ENCODE measurements at regions not wholly inside any gene's neighbourhood (a gene's known extent, or its start where the extent isn't known, plus 50 kb on each side); places are given as distances from the start of the nearest gene placed in this dataset.

DNA sequence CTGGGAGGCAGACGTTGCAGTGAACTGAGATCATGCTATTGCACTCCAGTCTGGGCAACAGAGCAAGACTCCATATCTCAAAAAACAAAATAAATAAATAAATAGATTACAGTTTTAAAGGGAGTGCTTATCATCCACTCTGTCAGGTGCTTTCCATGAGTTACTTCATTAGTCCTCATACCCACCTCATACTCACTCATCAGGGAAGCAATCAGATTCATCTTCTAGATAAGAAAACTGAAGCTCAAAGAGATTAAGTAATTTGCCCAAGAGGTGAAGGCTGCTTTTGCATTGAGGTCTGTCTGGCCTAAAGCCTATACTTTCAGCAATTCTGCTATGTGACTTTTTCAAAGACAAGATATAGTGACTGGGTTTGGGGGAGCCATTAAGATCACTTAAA is 101.0 kb downstream of the RASSF10 start:
- DNase-seq (ENCODE audit: low spot score): no peak
- intact Hi-C loops (cut with micrococcal nuclease): no loop called here
- Mint-ChIP-seq H3K4me1 (ENCODE audit: low read depth) (no peaks in the 10 kb centered on the region), H3K27me3 (ENCODE audit: low read depth) (peaks cover 10% of the 10 kb centered on the region), H3K36me3 (ENCODE audit: low read depth) (no peaks in the 10 kb centered on the region), H3K9me3 (peaks cover 4% of the 10 kb centered on the region), H3K4me3 (ENCODE audit: low read depth) (no peak overlapping the region), H3K27ac (no peak overlapping the region)

DNA sequence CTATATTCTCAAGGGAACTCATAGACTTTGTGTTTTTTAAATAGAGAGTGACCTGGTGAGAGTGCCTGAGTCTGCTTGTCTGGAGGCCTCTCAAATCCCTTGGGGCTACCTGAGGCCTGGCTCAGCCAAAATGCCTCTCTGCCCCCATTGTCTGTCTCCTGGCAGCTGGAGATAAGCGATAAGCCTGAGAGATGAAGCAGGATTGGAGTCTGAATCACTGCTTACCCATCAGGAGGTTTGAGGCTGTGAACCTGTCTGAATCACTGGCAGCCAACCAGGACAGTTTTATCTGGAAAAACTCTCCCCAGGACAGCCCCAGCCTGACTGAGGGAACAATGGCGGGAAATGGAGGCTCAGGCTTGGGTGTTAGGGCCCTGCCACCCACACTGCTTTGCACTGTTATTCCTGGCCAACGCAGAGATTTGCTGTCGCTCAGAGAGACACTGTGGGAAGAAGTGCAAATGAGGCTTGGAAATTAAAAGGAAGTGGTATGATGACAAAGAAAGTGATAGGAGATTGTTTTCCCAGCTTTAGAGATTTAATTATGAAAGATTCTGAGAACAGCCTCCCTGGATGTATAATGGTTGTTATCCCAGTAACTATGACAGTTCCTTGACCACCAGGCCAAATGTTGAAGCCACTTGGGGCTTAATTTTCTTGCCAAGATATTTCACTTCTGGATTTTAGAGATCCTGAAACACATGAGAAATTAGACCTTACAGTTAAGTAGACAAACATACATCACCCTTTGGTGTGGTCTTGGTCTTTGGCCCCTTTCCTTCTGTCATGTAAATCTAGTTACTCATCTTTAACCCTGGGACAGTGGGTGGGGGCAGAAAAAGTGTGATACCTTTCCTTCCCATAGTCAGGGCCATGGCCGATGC is 102.1 kb downstream of the RASSF10 start:
- intact Hi-C loops (cut with micrococcal nuclease): no loop called here
- no peak for DNase-seq (ENCODE audit: low spot score)
- Mint-ChIP-seq H3K27ac (no peak overlapping the region), H3K4me1 (ENCODE audit: low read depth) (no peaks in the 10 kb centered on the region), H3K9me3 (peaks cover 4% of the 10 kb centered on the region), H3K27me3 (ENCODE audit: low read depth) (peaks cover 5% of the 10 kb centered on the region), H3K36me3 (ENCODE audit: low read depth) (no peaks in the 10 kb centered on the region), H3K4me3 (ENCODE audit: low read depth) (no peak overlapping the region)

DNA sequence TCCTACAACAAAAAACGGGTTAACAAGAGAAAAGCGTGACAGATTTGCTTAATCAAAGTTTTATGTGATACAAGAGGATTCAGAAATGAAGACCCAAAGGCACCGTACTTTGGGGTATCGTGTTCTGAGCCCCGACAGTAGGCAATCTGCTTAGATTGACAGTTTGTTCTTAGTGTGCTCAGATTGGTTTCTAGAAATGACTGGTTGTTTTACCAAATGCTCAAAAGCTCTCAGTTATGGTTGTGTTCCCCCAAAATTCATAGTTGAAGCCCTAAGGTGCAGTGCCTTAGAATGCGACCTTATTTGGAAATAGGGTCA is 102.7 kb downstream of the RASSF10 start:
- no peak for DNase-seq (ENCODE audit: low spot score)
- no peaks in the 10 kb centered on the region for H3K4me1 Mint-ChIP-seq (ENCODE audit: low read depth)
- peaks cover 3% of the 10 kb centered on the region for H3K27me3 Mint-ChIP-seq (ENCODE audit: low read depth)
- no peaks in the 10 kb centered on the region for H3K36me3 Mint-ChIP-seq (ENCODE audit: low read depth)
- no peak overlapping the region for H3K27ac Mint-ChIP-seq
- H3K4me3 Mint-ChIP-seq (ENCODE audit: low read depth): no peak overlapping the region
- peaks cover 4% of the 10 kb centered on the region for H3K9me3 Mint-ChIP-seq
- intact Hi-C loops (cut with micrococcal nuclease): no loop called here

DNA sequence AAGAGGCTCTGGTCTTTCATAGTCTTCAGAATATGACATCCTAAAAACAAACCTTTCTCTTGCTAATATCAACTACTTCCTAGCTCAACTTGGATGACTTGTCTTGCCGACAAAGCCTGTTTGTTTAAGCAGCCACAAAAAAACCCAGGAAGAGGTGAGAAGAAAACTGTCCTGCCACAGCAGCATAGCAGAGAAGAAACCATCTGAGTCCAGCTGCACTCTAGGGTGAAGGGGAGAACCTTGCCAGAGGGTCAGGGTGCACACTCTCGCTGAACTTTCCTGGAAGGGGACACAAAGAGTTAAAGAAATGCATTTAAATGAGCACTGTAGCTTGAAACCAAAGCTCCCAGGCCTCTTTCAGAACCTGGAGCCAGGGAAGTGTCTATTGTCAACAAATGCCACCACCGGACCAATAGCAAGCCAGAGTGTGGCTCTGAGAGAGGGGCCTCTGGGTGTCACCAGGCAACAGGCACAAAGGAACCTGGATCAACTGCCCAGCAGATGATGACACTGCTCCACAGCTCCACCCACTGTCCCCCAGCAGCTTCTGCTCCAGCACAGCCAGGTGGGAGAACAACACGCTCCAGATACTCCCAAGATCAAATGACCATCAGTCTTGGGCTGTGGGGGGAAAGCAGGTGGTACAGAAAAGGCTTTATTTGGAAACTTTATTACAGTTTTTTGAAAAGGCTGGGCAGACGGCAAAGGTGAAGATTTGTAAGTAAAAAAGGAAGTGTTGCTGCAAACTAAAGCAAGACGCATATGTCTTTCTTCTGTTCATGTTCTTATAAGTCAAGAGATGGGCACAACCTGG is 105.7 kb downstream of the RASSF10 start:
- H3K27me3 Mint-ChIP-seq (ENCODE audit: low read depth): peaks cover 5% of the 10 kb centered on the region
- no peak for DNase-seq (ENCODE audit: low spot score)

DNA sequence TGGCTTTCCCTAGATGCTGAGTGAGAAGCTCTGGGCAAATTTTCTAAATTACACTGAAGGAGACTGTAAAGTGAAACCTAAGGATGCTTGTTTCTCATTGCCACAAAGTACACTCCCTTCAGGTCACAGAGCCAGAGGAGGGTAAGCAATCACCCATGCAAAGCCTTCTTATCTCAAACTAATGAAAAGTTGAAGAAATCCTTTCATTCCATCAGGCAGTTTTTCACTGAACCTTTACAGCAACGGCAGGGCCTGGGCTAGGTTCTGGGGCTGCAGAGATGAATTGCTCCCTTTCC is 106.2 kb downstream of the RASSF10 start:
- no peak overlapping the region for H3K27ac Mint-ChIP-seq
- no peaks in the 10 kb centered on the region for H3K9me3 Mint-ChIP-seq
- H3K4me1 Mint-ChIP-seq (ENCODE audit: low read depth): no peaks in the 10 kb centered on the region
- peaks cover 5% of the 10 kb centered on the region for H3K27me3 Mint-ChIP-seq (ENCODE audit: low read depth)
- no peaks in the 10 kb centered on the region for H3K36me3 Mint-ChIP-seq (ENCODE audit: low read depth)
- H3K4me3 Mint-ChIP-seq (ENCODE audit: low read depth): no peak overlapping the region
- DNase-seq (ENCODE audit: low spot score): no peak
- intact Hi-C loops (cut with micrococcal nuclease): no loop called here

More for the DNA sequence above, 105.7 kb downstream of the RASSF10 start:
- Mint-ChIP-seq H3K9me3 (no peaks in the 10 kb centered on the region), H3K36me3 (ENCODE audit: low read depth) (no peaks in the 10 kb centered on the region), H3K4me1 (ENCODE audit: low read depth) (no peaks in the 10 kb centered on the region), H3K27ac (no peak overlapping the region), H3K4me3 (ENCODE audit: low read depth) (no peak overlapping the region)
- intact Hi-C loops (cut with micrococcal nuclease): no loop called here

DNA sequence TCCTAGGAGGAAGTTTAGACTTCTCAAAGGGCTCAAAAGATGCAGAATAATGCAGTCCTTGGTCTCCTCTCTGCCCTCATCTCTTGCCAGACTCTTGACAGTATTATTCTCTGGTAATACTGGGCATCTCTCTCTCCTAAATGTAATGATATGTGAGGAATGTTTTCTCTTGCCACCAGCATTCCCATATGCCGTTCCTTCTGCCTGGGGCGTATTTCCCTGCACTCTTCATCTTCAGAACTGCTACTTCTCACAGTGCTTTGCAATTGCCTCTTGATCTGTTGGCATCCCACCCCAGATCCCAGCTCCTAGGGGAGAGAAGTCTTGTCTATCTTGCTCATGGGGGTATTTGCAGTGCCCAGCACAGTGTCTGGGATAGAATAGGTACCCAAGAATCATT is 107.4 kb downstream of the RASSF10 start:
- Mint-ChIP-seq H3K27ac (no peak overlapping the region), H3K9me3 (no peaks in the 10 kb centered on the region), H3K27me3 (ENCODE audit: low read depth) (peaks cover 11% of the 10 kb centered on the region), H3K4me1 (ENCODE audit: low read depth) (no peaks in the 10 kb centered on the region), H3K4me3 (ENCODE audit: low read depth) (no peak overlapping the region), H3K36me3 (ENCODE audit: low read depth) (no peaks in the 10 kb centered on the region)
- no peak for DNase-seq (ENCODE audit: low spot score)
- intact Hi-C loops (cut with micrococcal nuclease): no loop called here

DNA sequence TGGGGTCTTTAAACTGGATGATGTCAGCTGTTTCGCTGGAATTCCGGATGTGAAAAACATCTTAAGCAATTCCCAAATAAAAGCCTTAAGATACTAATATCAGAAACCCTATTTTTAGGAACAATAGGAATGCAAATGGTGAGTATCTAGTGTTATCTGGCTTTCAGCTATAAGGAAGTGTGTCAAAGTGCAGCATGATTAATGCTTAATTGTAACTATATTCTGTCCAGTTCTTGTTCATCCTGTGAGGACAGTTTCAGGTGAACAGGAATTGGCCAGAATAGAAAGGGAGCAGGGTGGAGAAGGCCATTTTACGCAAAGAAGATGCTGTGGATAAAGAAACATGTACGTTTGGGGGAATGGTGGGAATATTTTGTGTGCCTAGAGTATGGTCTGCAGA is 108.2 kb downstream of the RASSF10 start:
- Mint-ChIP-seq H3K9me3 (no peaks in the 10 kb centered on the region), H3K27ac (no peak overlapping the region), H3K36me3 (ENCODE audit: low read depth) (no peaks in the 10 kb centered on the region), H3K4me3 (ENCODE audit: low read depth) (no peak overlapping the region), H3K4me1 (ENCODE audit: low read depth) (no peaks in the 10 kb centered on the region), H3K27me3 (ENCODE audit: low read depth) (peaks cover 11% of the 10 kb centered on the region)
- intact Hi-C loops (cut with micrococcal nuclease): no loop called here
- DNase-seq (ENCODE audit: low spot score): no peak

DNA sequence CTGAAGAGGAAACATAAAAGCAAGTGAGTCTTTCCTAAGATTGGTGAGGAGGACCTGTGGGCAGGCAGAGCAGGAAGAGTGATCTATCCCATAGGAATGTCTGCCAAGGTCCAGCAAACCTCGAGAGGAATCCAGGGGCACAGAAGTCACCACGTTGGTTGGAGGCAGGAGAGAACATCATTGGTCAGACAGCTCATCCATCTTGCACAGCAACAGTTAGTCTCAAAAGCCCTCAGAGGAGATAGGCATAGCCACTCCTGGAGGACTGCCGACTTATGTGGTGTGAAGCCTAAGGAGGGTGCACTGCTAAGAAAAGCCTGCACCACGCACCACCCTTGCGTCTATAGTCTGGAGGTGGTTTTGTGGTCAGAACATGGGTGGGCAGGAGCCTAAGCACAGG is 109.1 kb downstream of the RASSF10 start:
- Mint-ChIP-seq H3K4me1 (ENCODE audit: low read depth) (no peaks in the 10 kb centered on the region), H3K27ac (no peak overlapping the region), H3K4me3 (ENCODE audit: low read depth) (no peak overlapping the region), H3K27me3 (ENCODE audit: low read depth) (peaks cover 12% of the 10 kb centered on the region), H3K36me3 (ENCODE audit: low read depth) (no peaks in the 10 kb centered on the region), H3K9me3 (no peaks in the 10 kb centered on the region)
- no peak for DNase-seq (ENCODE audit: low spot score)
- intact Hi-C loops (cut with micrococcal nuclease): no loop called here

DNA sequence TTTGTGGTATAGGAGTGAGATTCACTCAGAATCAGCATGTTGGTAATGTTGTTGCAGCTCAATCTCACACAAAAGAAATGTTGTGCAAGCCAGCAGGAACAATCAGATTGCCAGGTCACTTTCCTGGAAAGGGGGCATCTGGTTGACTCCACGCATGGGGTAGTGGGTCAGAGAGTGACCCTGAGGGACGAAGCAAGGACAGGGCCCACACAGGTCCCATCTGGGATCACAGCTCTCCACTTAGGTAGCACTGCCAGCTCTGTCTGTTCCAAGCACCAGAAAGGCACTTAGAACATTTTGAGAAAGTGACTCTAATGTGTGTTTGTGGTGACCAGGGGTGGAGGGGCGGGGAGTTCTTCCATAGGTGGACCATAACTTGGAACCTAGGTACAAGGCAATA is 109.5 kb downstream of the RASSF10 start:
- Mint-ChIP-seq H3K4me3 (ENCODE audit: low read depth) (no peak overlapping the region), H3K4me1 (ENCODE audit: low read depth) (no peaks in the 10 kb centered on the region), H3K27ac (no peak overlapping the region), H3K9me3 (no peaks in the 10 kb centered on the region), H3K36me3 (ENCODE audit: low read depth) (no peaks in the 10 kb centered on the region), H3K27me3 (ENCODE audit: low read depth) (peaks cover 13% of the 10 kb centered on the region)
- DNase-seq (ENCODE audit: low spot score): no peak
- intact Hi-C loops (cut with micrococcal nuclease): no loop called here

DNA sequence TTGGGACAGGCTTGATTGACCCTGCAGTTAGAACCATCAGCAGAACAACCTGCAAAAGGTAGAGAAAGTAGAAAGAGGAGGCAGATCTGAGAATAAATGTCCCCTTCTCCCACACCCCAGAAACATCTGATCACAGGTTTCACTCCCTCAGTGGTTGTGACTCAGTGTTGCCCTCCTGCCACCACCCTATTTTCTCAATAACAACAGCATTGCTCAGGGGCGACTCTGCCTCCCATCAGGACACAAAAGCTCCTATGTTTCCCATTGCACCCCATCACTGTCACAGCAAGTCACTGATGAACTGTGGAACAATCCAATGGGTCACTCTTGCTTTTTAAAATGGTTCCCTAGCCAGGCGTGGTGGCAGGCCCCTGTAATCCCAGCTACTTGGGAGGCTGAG is 110.2 kb downstream of the RASSF10 start:
- intact Hi-C loops (cut with micrococcal nuclease): no loop called here
- H3K27ac Mint-ChIP-seq: no peak overlapping the region

DNA sequence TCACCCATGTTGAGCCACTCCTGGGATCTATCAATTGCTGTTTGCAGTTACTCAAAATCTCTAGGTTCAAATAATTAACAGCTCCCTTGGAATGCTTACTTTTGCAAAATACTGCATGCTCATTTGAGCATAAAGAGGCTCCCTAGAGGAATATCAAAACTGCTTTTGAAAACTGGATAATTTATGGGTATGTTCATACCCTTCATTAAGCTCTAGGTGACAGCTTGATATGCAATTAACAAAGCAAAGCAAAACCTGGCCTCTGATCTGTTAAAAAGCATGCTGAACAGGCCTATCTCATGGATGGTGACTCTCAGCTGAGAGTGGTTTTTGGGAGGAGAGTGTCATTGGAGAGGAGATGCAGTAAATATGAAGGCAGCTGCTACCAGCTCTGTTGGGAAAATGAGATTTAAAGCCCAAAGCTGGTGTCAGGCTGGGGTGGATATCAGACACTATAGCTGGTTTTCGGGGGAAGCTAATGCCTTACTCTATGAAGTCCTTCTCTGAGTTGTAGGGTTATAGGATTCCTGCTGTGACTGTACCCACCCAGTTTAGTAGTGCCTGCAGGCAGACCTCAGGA is 110.9 kb downstream of the RASSF10 start:
- no peak for DNase-seq (ENCODE audit: low spot score)
- intact Hi-C loops (cut with micrococcal nuclease): no loop called here
- Mint-ChIP-seq H3K9me3 (no peaks in the 10 kb centered on the region), H3K4me1 (ENCODE audit: low read depth) (no peaks in the 10 kb centered on the region), H3K36me3 (ENCODE audit: low read depth) (no peaks in the 10 kb centered on the region), H3K27me3 (ENCODE audit: low read depth) (peaks cover 13% of the 10 kb centered on the region), H3K27ac (no peak overlapping the region), H3K4me3 (ENCODE audit: low read depth) (no peak overlapping the region)

More for the DNA sequence above, 110.2 kb downstream of the RASSF10 start:
- Mint-ChIP-seq H3K4me1 (ENCODE audit: low read depth) (no peaks in the 10 kb centered on the region), H3K36me3 (ENCODE audit: low read depth) (no peaks in the 10 kb centered on the region), H3K4me3 (ENCODE audit: low read depth) (no peak overlapping the region), H3K27me3 (ENCODE audit: low read depth) (peaks cover 13% of the 10 kb centered on the region), H3K9me3 (no peaks in the 10 kb centered on the region)
- no peak for DNase-seq (ENCODE audit: low spot score)

DNA sequence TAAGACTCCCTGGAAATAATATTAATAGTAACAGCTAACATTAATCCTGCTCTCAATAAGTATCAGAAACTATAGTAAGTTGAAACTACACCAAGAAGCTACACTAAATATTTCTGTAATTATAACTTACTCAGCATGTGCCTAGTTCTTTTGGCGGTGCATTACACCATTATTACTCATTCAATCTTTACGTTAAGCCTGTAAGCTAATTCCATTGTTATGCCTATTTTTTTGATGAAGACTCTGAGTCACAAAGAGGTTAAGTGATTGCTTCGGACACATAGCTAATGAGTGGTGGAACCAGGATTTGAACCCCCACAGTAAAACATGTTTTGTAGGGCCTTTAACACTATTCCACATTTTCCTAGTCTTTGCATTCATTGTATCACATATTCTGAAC is 111.6 kb downstream of the RASSF10 start:
- no peaks in the 10 kb centered on the region for H3K36me3 Mint-ChIP-seq (ENCODE audit: low read depth)
- intact Hi-C loops (cut with micrococcal nuclease): no loop called here
- no peaks in the 10 kb centered on the region for H3K4me1 Mint-ChIP-seq (ENCODE audit: low read depth)
- DNase-seq (ENCODE audit: low spot score): no peak
- H3K9me3 Mint-ChIP-seq: no peaks in the 10 kb centered on the region
- H3K4me3 Mint-ChIP-seq (ENCODE audit: low read depth): no peak overlapping the region
- no peak overlapping the region for H3K27ac Mint-ChIP-seq
- peaks cover 13% of the 10 kb centered on the region for H3K27me3 Mint-ChIP-seq (ENCODE audit: low read depth)

DNA sequence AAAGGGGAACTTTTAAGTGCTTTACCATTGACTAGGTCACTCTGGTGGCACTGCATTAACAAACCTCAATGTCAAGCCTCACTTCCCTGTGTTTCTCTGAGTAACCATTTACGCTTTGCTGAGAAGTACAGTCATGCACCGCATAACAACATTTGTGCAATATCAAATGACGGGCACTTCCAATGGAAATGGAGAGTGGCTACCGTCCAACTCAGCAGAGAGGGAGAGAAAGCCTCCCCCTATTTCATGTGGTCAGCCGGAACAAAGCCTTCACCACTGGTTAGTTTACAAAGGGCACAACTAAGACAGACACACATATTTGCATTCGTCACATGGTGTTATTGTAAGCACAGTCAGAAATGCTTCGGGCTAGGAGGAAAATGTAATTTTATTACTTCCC is 117.3 kb downstream of the RASSF10 start:
- H3K27ac Mint-ChIP-seq: no peak overlapping the region
- no peaks in the 10 kb centered on the region for H3K4me1 Mint-ChIP-seq (ENCODE audit: low read depth)
- DNase-seq (ENCODE audit: low spot score): no peak
- peaks cover 8% of the 10 kb centered on the region for H3K27me3 Mint-ChIP-seq (ENCODE audit: low read depth)
- H3K4me3 Mint-ChIP-seq (ENCODE audit: low read depth): no peak overlapping the region
- no peaks in the 10 kb centered on the region for H3K36me3 Mint-ChIP-seq (ENCODE audit: low read depth)
- intact Hi-C loops (cut with micrococcal nuclease): no loop called here
- H3K9me3 Mint-ChIP-seq: no peaks in the 10 kb centered on the region
